GM10248 (cell line): ENCODE measurements at regions not wholly inside any gene's neighbourhood (a gene's known extent, or its start where the extent isn't known, plus 50 kb on each side); places are given as distances from the start of the nearest gene placed in this dataset.

Source experiments
- CTCF ChIA-PET: fragments of 300-600 bp; sonication (Branson Sonifier 250); formaldehyde crosslinking; extraction: SDS; loops from one replicate; lab custom pipeline; 2021; ENCODE audit warnings: antibody characterized with exemption; lab: Yijun Ruan, JAX
- POLR2A ChIA-PET: fragments of 350-650 bp; sonication (Branson Sonifier 250); formaldehyde crosslinking; extraction: SDS; loops from one replicate; lab custom pipeline; 2020; ENCODE audit warnings: antibody characterized with exemption; lab: Yijun Ruan, JAX
- DNase-seq: peaks from one replicate; pipeline ENCODE4 v3.0.0; 2012; ENCODE audit errors: extremely low spot score
- TF ChIP-seq, protein P1 (sequence below): IDR thresholded peaks from 2 replicates; pipeline ENCODE4 v1.5.1; 2012; ENCODE audit warnings: mild to moderate bottlenecking, low read depth; ENCODE audit errors: extremely low read depth, missing control alignments, control extremely low read depth

DNA sequence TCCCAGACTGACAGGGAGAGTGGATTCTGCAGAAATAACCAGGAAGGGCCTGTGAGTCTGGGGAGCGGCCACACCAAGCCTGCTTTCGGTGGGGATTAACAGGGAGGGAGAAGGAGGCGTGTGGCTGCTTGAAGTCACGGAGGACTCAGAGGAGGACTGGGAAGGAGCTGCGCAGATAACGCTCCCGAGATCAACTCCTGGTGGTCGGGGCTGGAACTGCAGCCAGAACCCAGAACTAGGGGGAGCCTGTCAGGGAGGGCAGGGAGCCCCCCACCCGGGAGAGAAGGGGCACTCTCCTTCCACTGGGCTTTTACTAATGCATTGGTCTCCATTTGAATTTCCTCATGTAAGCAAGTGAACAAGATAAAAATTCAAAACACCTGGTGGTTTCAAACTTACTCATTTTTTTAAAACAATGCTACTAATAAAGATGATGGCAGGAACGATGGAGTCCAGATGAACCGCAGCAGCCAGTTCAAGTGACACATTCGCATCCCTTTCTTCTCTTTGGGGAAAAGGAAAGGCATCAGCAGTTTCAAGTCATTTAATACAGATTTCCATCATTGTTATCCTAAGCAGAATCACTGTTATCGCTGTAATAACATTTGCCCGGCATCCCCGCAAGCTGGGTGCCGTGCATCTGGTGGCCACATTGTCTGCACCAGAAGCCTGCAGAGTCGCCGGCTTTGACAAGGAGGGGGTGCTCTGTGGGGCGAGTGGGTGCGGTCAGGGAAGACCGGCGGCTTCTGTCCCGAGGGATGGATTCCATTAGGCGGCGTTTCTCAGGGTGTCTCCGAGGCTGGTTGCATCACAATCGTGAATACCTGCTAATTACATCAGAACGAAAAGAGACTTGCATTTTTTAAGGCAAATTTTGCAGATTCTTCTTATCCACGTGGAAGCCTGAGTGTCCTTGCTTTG lies 183.0 kb downstream of the FOXL1 start:
- CTCF ChIA-PET, result interaction anchor here (1.1 to 3.4 kb wide), 5 partner anchors 10 to 61 kb away, joined by 3 to 25 read pairs (median 4); no protein-coding TSS in a partner anchor
- TF ChIP-seq, protein P1, sequence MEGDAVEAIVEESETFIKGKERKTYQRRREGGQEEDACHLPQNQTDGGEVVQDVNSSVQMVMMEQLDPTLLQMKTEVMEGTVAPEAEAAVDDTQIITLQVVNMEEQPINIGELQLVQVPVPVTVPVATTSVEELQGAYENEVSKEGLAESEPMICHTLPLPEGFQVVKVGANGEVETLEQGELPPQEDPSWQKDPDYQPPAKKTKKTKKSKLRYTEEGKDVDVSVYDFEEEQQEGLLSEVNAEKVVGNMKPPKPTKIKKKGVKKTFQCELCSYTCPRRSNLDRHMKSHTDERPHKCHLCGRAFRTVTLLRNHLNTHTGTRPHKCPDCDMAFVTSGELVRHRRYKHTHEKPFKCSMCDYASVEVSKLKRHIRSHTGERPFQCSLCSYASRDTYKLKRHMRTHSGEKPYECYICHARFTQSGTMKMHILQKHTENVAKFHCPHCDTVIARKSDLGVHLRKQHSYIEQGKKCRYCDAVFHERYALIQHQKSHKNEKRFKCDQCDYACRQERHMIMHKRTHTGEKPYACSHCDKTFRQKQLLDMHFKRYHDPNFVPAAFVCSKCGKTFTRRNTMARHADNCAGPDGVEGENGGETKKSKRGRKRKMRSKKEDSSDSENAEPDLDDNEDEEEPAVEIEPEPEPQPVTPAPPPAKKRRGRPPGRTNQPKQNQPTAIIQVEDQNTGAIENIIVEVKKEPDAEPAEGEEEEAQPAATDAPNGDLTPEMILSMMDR, result peak; percentile 42
- peak; percentile 70 for DNase-seq
- POLR2A ChIA-PET, result no interaction called here

DNA sequence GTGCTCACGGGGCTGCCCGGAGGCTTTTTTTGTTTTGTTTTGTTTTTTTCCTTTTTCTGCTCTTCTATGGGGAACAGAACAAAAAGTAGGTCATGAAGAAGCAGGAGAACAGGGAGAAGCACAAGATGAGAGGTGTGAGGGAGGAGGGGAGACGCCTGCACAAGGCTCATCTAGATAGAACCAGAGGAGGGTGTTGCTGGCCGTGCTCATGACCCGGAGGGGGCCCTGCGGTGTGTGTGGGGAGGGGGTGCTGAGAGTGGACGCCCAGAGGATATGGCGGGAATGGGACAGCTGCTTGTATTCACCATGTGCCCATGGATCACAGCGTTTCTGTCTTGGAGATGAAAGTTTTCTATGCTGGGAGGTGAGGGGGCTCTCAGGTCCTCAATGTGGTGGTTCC lies 183.7 kb downstream of the FOXL1 start:
- TF ChIP-seq, protein P1, result no peak
- DNase-seq, result no peak
- ChIA-PET POLR2A (no interaction called here), CTCF (interaction anchor here (3.4 kb wide), 1 partner anchor 12 kb away, joined by 25 read pairs; no protein-coding TSS in a partner anchor)

DNA sequence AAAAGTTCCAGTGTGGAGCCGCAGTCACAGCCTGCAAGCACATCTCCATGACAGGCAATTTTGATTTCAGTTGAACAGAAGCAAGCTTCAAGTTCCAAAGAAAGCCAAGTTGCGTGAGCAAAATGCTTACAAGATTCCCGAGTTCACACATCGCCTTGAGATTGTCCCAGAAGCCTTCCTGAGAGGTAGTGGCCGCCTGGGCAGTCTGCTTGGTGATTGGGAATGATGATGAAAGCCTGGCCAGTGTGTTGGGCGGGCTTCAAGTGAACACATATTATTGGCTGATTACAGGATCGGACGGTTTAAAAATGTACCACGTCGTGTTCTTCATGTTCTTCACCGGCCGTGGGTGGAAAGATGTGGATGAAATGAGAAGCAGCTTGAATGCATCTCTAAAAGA lies 185.5 kb downstream of the FOXL1 start:
- POLR2A ChIA-PET, result no interaction called here
- TF ChIP-seq, protein P1, result no peak
- CTCF ChIA-PET, result no interaction called here
- DNase-seq, result no peak

DNA sequence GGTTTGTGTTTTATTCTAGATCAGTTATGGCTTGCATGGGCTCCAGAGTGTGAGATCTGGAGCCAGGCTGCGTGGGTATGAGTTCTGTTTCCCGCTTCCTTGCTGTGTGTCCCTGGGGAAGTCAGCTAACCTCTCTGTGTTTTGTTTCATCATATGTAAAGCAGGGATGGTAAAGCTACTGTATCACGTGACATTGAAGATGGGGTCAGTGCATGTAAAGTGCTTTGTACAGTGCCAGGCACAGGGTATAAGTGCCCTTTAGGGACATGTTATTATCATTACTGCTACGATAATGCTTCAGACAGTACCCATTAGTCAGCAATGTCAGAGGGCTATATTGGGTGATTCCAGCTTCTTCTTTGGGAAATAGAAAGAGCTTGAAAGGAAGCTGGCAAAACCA lies 186.2 kb downstream of the FOXL1 start:
- ChIA-PET CTCF (interaction anchor here (0.6 kb wide), 1 partner anchor 872 kb away, joined by 3 read pairs; no protein-coding TSS in a partner anchor), POLR2A (no interaction called here)
- TF ChIP-seq, protein P1, result no peak
- no peak for DNase-seq

DNA sequence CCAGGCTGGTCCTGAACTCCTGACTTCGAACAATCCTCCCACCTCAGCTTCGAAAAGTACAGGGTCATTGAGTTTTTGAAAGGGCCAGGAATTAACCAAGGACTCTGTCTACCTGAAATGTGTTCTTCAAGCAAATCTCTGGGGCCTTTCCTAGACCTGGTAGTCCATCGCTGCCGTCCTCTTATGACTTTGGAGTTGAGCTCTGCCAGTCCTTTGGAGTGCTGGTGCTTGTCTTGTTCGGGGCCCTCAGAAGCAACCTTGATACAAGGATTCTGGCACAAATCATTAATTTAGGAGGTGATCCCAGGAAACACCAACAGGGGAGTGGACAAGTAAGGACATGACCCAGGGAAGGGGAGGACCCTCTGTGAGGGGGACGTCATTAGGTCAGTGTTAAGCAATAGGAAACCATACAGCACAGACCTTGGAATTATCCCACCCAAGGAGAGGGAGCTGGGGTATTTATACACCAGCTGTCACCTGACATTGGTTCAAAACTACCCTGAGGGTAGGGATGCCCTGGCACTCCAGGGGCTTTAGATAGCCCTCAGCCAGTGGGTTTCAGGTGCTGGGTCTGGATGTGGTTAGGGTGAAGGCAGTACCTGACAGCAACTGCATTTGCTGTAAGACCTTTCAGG lies 187.2 kb downstream of the FOXL1 start:
- ChIA-PET CTCF (no interaction called here), POLR2A (no interaction called here)
- TF ChIP-seq, protein P1, result no peak
- DNase-seq, result no peak

DNA sequence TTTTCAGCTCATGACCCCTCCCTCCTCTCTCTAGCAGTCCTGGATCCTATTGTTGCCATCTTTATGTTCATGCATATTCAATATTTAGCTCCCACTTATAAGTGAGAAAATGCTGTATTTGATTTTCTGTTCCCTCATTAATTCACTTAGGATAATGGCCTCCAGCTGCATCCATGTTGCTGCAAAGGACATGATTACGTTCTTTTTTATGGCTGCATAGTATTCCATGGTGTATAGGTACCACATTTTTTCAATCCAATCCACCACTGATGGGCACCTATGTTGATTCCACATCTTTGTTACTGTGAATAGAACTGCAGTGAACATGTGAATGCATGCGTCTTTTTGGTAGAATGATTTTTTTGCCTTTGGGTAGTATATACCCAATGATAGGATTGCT lies 188.4 kb downstream of the FOXL1 start:
- POLR2A ChIA-PET, result no interaction called here
- TF ChIP-seq, protein P1, result no peak
- CTCF ChIA-PET, result interaction anchor here (0.9 kb wide), 1 partner anchor 296 kb away, joined by 3 read pairs; no protein-coding TSS in a partner anchor
- DNase-seq, result no peak
